ENCODE measurements at regions not wholly inside any gene's neighbourhood (a gene's known extent, or its start where the extent isn't known, plus 50 kb on each side); places are given as distances from the start of the nearest gene placed in this dataset.

- in situ Hi-C loops (cut with HindIII; ENCODE audit: low pct_unique_long_range_greater_than_20kb, low sequenced_read_pairs) (no loop called here), intact Hi-C loops (cut with micrococcal nuclease; ENCODE audit: unreplicated experiment) (no loop called here)
- Histone ChIP-seq H3K4me3 (ENCODE audit: low read depth in 2 of 2, low read length in 2 of 2) (no peak overlapping the region), H3K9me3 (ENCODE audit: control insufficient read depth, insufficient read depth, low read depth, low read length) (no peaks in the 10 kb centered on the region), H3K27me3 (ENCODE audit: control insufficient read depth, insufficient read depth, low read length) (no peaks in the 10 kb centered on the region), H3K27ac (ENCODE audit: low read length) (no peak overlapping the region), H3K36me3 (ENCODE audit: control insufficient read depth, insufficient read depth, low read length) (no peaks in the 10 kb centered on the region), H3K4me1 (ENCODE audit: control insufficient read depth, insufficient read depth, low read length) (no peaks in the 10 kb centered on the region)
- ChIA-PET POLR2A (no interaction called here), CTCF (no interaction called here)
- BruUV-seq (replicated peaks), result no TSS peak
- no peak for DNase-seq (ENCODE audit: low read depth, low spot score)
- no peak for TF ChIP-seq CTCF (IDR thresholded peaks at IDR 0.05)
- no peak for TF ChIP-seq SIN3A (IDR thresholded peaks at IDR 0.05; ENCODE audit: borderline replicate concordance, insufficient read depth, low read depth, low read length)
- no peak for TF ChIP-seq REST (IDR thresholded peaks at IDR 0.05; ENCODE audit: insufficient read depth in 1 of 2, low read depth in 2 of 2, low read length in 1 of 2)
- no peak for TF ChIP-seq POLR2AphosphoS5 (IDR thresholded peaks at IDR 0.05; ENCODE audit: low read depth, low read length)
- TF ChIP-seq TCF7L2 (IDR thresholded peaks at IDR 0.05; ENCODE audit: low read depth, low read length), result no peak
- no peak for ATAC-seq
Measured at GRCh38 chr11:29481738-29482137, 535.1 kb downstream of the KCNA4 start.

- BruUV-seq (replicated peaks), result no TSS peak
- H3K27me3 ChIP-seq (ENCODE audit: control insufficient read depth, insufficient read depth, low read length), result no peaks in the 10 kb centered on the region
- H3K4me1 ChIP-seq (ENCODE audit: control insufficient read depth, insufficient read depth, low read length), result no peaks in the 10 kb centered on the region
- H3K27ac ChIP-seq (ENCODE audit: low read length), result no peak overlapping the region
- no peak for DNase-seq (ENCODE audit: low read depth, low spot score)
- no peak for ATAC-seq
- no peaks in the 10 kb centered on the region for H3K9me3 ChIP-seq (ENCODE audit: control insufficient read depth, insufficient read depth, low read depth, low read length)
- no peaks in the 10 kb centered on the region for H3K36me3 ChIP-seq (ENCODE audit: control insufficient read depth, insufficient read depth, low read length)
- CTCF ChIA-PET, result no interaction called here
- in situ Hi-C loops (cut with HindIII; ENCODE audit: low pct_unique_long_range_greater_than_20kb, low sequenced_read_pairs), result no loop called here
- POLR2A ChIA-PET, result no interaction called here
- TF ChIP-seq POLR2AphosphoS5 (IDR thresholded peaks at IDR 0.05; ENCODE audit: low read depth, low read length) (no peak), CTCF (IDR thresholded peaks at IDR 0.05) (no peak), SIN3A (IDR thresholded peaks at IDR 0.05; ENCODE audit: borderline replicate concordance, insufficient read depth, low read depth, low read length) (no peak), TCF7L2 (IDR thresholded peaks at IDR 0.05; ENCODE audit: low read depth, low read length) (no peak), REST (IDR thresholded peaks at IDR 0.05; ENCODE audit: insufficient read depth in 1 of 2, low read depth in 2 of 2, low read length in 1 of 2) (no peak)
- no peak overlapping the region for H3K4me3 ChIP-seq (ENCODE audit: low read depth in 2 of 2, low read length in 2 of 2)
- intact Hi-C loops (cut with micrococcal nuclease; ENCODE audit: unreplicated experiment), result no loop called here
Measured at GRCh38 chr11:29480981-29481380, 535.8 kb downstream of the KCNA4 start.
